ENCODE measurements at regions not wholly inside any gene's neighbourhood (a gene's known extent, or its start where the extent isn't known, plus 50 kb on each side); places are given as distances from the start of the nearest gene placed in this dataset.

- no peak for TF ChIP-seq POLR2A (IDR thresholded peaks at IDR 0.05)
- TF ChIP-seq CTCF (IDR thresholded peaks at IDR 0.05): no peak
These were observed 1566.5 kb upstream of the PCDH7 start for GRCh38 chr4:29153642-29154041.

All from lower leg skin (tissue), 3 donors.